ENCODE measurements at regions not wholly inside any gene's neighbourhood (a gene's known extent, or its start where the extent isn't known, plus 50 kb on each side); places are given as distances from the start of the nearest gene placed in this dataset.

DNA sequence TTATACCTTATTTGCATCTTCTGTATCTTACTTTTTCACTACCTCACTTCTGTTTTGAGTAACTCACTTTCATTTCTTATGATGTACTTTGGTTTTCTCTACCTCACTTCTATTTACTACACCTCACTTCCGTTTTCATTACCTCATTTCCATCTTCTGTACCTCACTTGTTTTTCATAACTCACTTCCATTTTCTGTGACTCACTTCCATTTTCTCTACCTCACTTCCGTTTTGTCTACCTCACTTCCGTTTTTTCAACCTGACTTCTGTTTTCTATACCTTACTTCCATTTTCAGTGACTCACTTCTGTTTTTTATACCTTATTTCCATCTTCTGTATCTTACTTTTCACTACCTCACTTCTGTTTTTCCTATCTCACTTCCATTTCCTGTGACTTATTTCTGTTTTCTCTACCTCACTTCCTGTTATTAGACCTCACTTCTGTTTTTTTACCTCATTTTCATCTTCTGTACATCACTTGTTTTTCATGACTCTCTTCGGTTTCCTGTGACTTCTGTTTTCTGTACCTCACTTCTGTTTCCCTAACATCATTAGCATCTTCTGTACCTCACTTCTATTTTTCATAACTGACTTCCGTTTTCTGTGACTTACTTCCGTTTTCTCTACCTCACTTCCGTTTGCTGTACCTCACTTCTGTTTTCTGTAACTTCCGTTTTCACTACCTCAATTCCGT, 493.1 kb upstream of the AKR1E2 start:
- no peak for DNase-seq

- DNase-seq: no peak
These were observed 494.9 kb upstream of the AKR1E2 start for GRCh38 chr10:4331150-4331549.

DNA sequence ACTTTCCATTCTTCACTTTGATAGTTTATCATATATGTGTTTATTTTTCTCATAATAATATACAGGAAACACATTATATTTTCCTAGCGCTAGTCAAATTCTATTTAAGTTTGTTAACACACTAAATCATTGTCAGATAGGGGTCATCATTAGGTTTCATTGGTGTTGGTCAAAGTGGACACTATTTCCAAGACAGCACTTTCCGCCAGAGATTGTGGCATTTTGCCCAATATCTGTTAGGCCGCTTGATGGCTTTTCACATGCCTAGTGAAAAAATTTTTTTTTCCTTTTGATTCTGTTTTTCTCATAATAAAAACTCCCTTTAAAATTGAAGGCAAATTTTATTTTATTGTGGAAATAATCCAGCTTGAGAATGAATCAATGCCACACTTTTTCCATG, 495.4 kb upstream of the AKR1E2 start:
- no peak for DNase-seq

GRCh38 chr10:4329225-4329624, 496.8 kb upstream of the AKR1E2 start:
- no peak for DNase-seq

DNA sequence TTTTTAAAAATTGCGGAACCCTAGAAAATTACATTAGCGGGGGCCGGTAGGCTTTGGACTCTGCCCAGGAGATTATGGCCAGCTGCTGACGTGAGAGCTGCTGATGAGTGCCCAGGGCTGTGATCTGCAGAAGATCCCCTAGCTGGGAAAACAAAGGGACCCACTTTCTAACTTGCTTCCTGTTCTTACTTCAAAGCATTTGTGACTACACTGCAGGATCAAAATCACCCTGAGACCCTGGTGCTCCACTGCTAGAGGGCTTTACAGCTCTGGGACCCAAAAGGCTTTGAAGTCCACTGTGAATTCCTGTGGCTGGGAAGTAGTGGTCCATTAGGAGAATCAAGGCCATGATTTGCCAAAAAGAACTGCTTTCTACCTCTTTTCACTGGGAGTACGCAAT, 499.4 kb upstream of the AKR1E2 start:
- no peak for DNase-seq

DNA sequence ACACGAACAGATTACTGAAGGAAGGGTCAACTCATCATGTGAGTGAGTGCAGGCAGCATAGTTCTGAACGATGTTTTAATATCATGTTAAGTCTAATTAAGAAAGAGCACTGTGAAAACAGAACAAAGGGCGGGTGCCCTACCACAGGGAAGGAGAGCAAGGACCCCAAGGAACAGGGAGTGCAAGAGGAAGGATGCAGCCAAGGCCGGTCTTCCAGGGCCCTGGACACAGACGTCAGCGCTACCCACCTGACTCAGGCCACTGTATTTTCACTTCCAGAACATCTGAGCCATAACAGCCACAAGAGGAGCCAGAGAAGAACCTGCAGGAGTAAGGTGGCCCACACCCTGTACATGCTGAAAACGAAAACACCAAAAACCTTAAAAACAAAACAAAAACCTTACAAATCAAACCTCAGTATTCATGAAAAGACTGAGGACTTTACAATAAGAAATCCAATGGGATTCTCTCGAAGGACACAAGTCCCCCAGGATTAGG, 506.1 kb upstream of the AKR1E2 start:
- no peak for DNase-seq

DNA sequence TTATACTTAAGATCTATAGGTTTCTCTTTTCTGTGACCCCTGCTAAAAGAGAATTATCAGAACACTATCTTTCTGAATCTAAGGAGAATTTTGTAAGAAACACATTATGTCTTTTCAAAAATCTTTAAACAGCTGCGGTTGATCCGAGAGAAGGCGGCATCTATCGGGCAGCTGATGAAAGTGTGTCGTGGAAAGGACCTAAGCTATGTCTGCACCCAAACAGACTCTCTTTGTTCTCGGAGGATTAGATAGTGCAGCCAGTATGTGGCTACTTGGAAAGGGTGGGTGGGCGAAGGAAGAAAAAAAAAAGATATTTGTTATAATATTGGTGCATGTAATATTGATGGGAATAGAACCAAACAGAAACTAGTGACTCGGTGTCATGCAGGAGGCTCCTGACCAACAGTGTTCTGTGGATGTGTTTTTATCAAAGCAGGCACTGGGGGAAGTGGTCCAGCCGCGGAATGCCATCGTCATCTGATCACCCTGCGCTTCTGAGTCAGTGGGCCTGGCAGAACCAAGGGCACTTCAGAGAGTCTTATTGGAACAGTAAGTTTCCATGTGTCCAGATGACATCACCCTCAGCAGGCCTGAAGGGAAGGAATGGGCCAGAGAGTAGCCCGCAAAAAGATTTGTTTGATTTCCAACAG, 509.7 kb upstream of the AKR1E2 start:
- DNase-seq: no peak

DNA sequence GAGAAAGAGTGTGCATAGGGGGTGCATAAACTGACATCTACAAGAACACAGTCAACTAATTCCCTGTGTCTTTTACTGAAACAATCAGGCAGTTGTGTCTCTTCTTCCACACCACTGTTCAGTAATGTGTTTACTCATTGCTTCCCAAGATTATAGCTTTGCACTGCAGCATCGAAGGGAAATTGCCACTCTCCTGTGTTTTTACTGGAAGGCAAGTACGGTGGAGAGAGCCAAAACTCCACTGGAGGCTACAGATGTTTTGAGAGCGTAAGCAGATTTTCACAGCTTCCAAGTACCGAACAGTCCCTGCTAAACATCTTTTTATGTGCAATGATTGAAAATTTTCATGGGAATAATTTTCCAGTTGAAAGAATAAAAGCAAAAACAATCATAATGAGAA, 510.5 kb upstream of the AKR1E2 start:
- DNase-seq: no peak

DNA sequence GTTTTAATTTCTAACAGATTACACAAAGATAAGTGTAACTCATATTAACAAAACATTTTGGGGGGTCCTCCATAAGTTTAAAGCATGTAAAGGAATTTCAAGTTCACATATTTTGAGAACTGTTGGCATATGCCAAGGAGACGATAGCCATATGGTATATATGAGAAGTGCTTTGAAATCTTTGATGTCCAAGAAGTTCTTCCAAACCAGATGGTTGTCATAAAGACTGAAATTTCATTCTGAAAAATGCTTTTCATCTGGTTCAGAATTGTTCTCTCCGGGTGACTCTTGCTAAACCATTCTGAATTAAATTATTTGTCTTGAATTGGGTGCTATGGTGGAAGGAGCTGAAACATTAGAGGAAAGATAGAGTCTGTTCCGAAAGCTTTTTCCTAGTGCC, 513.0 kb upstream of the AKR1E2 start:
- DNase-seq: no peak

- DNase-seq: no peak
These were observed 513.8 kb upstream of the AKR1E2 start for GRCh38 chr10:4312051-4312835.

- no peak for DNase-seq
These were observed 515.8 kb upstream of the AKR1E2 start for GRCh38 chr10:4310172-4310571.

DNA sequence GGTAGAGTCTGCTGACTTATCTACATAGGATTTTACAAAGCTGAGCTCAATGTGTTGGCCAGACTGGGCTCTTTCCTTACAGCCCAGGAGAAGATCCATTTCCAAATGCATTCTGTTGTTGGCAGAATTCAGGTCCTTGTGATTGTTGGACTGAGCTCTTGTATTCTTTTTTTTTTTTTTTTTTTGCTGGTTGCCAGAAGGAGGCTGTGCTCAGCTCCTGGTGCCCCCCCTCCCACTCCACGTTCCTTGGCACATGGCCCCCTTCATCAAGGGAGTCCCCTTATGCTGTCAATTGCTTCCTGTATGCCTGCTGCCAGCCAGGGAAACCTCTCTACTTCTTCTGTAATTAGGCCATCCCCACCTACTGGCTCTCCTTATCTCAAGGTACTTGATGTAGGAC, 518.1 kb upstream of the AKR1E2 start:
- no peak for DNase-seq

DNA sequence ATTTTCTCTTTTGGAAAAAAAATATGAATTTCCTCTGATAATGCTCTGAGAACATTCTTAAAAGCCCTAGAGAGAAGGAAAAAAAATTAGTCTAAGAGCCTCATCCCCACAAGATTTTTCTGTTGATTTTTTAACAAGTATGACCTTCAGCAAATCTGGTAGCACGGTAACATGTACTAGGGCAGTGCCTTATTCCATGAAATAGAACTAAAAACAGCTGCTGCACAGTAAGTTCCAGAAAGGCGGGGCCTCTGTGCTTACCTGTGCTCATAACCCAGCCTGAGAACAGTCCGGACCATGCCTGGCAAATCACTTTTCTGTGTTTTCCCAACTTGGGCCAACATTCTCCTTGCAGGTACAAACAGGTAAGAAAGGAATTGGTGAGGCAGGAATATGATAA, 519.1 kb upstream of the AKR1E2 start:
- no peak for DNase-seq

GRCh38 chr10:4303045-4303444, 518.0 kb upstream of the KLF6 start:
- no peak for DNase-seq

GRCh38 chr10:4301291-4302045, 516.5 kb upstream of the KLF6 start:
- no peak for DNase-seq

- no peak for DNase-seq
These were observed 511.2 kb upstream of the KLF6 start for GRCh38 chr10:4296161-4296560.

DNA sequence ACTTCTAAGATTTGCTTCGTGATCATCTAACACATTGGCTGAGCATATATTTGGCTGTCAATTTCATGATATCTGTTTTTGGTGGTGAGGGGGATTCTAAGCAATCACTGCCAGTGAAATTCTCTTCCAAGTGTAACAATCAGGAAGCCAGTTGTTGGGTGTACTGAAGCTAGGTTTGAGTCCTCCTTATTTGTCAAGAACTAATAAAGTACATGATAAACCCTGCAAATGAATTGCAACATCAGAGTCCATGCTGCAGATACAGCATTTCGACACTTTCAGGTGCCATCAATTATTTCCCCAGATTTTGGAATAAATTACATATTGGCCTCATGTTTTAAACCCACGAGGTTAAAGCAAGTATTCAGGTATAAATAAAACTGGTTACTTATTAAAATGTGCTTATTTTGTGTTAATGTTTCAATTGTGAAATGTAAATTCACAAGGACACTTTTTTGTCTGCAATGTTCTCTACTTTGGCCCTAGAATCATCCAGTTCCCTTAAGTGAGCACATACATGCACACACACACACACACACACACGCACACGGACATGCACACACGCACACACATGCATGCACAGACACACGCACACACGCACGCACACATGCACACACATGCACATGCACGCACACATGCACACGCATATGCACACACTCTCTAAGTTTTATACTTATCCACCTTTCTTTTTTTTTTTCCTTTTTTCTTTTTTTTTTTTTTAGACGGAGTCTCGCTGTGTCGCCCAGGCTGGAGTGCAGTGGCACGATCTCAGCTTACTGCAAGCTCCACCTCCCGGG, 510.2 kb upstream of the KLF6 start:
- DNase-seq: no peak

DNA sequence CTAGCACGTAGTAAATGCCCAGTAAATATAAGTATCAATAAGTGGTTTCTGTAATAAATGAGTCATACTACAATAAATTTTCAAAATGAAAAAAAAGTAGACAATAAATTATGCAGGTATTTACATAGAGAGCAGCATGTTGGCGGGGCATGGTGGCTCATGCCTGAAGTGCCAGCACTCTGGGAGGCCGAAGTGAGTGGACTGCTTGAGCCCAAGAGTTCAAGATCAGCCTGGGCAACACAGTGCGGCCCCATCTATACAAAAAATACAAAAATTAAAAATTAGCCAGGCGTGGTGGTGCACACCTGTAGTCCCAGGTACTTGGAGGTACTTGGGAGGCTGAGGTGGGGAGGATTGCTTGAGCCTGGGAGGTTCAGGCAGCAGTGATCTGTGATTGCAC, 509.3 kb upstream of the KLF6 start:
- DNase-seq: no peak

DNA sequence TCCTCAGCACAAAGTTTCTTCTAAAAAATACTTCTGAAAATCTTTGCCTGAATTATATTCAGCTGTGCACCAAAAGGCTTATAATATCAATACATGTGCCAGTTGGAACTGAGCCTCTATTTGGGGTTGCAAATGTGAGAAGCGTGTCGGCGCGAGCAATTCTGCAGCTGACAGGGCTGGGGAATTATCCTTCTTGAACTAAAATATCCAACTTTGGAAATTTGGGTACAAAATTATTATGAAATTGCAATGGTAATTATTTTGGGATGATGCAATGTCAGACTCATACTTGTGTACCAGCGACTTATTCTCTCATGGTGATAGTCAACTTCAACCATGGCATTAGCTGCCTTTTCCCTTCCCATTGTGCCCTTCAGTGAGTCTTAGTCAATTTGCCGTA, 507.0 kb upstream of the KLF6 start:
- no peak for DNase-seq

GRCh38 chr10:4285121-4285520, 500.1 kb upstream of the KLF6 start:
- no peak for DNase-seq

DNA sequence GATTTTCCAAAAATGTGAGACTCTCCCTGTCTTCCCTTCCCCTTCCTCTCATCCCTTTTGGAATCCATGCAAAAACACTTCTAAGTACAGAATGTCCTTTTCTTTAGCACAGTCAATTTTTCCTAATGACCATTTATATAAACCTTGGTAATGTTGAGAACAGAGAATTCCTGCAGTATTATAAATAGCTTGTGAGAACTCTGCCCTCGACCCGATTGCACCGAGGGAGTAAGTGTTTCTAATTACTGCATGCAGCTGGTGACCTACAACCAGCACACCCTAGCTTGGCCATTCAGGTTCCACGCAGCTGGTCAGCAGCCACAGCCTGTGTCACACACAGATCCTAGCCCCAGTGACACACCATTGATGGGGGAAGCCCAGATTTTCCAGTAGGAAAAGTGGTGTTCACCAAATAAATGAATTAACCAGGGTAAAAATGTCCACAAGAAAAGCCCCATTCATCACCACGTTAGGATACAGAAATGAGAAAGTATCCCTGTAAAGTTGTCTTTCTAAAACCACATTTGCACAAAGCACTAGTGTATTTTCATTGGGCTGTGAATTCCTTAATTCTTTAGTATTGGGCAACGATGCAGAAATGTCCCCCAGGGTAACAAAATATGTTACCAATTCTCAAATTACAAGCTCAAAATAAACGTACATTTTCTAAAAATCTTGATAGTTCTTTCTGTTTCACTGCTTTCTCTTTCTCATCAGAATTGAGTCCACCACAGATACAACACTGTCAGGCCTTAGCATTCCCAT, 499.0 kb upstream of the KLF6 start:
- DNase-seq: no peak

- no peak for DNase-seq
These were observed 497.5 kb upstream of the KLF6 start for GRCh38 chr10:4282496-4282895.

Data from NCI-H526 treated with DMSO at 0.1 percent for 48 hours (cell line).